Breast epithelium (tissue), 4 donors: ENCODE measurements at regions not wholly inside any gene's neighbourhood (a gene's known extent, or its start where the extent isn't known, plus 50 kb on each side); places are given as distances from the start of the nearest gene placed in this dataset.
"Not testable (repeated sequence)": the region's sequence is repeated elsewhere in the genome, so short reads cannot be mapped to it uniquely, and the experiment has no call there.

Experiments
- DNase-seq, 2 donors: peaks; one replicate each; pipeline ENCODE4 v3.0.0-alpha.2; 2019; ENCODE audit warnings: low spot score in 2 of 2
- H3K27ac ChIP-seq, 2 donors: fragments of 200-600 bp; sonication (generic) in 1 of 2; one replicate each; pipeline ENCODE4 v1.5.1; 2016 to 2019; ENCODE audit warnings: mild to moderate bottlenecking in 1 of 2
- H3K27me3 ChIP-seq, 2 donors: fragments of 200-600 bp; sonication (generic) in 1 of 2; one replicate each; pipeline versions ENCODE4 v1.5.1 to v1.6.0; 2017 to 2019; ENCODE audit warnings: control low read depth in 1 of 2, mild to moderate bottlenecking in 1 of 2
- H3K36me3 ChIP-seq: fragments of 200-600 bp; one replicate; pipeline ENCODE4 v1.5.1; 2019
- H3K4me1 ChIP-seq, 2 donors: fragments of 200-600 bp; sonication (generic); one replicate each; pipeline ENCODE4 v1.5.1; 2016 to 2019; ENCODE audit warnings: control low read depth in 1 of 2
- H3K4me3 ChIP-seq, 3 donors: fragments of 200-600 bp; sonication (generic); 1 replicate in 2 of 3; 2 replicates in 1 of 3; pipeline ENCODE4 v1.5.1; 2016 to 2019; ENCODE audit warnings: mild to moderate bottlenecking in 3 of 3, moderate library complexity in 2 of 3
- H3K9me3 ChIP-seq, 2 donors: fragments of 200-600 bp; sonication (generic) in 1 of 2; one replicate each; pipeline ENCODE4 v1.5.1; 2016 to 2019; ENCODE audit warnings: control low read depth in 1 of 2
- POLR2A ChIP-seq: fragments of 450-650 bp; IDR thresholded peaks from one replicate; pipeline ENCODE4 v1.6.1; 2016; ENCODE audit warnings: antibody characterized with exemption, mild to moderate bottlenecking, moderate library complexity
- POLR2AphosphoS5 ChIP-seq, 3 donors: sonication (generic); formaldehyde crosslinking; IDR thresholded peaks; one replicate each; pipeline ENCODE4 v1.6.1; 2017; ENCODE audit warnings: antibody characterized with exemption in 3 of 3
- intact Hi-C: fragments of 100-400 bp; cut with DNase I; formaldehyde crosslinking; loops from one replicate; pipeline ENCODE4 v1.15.1; 2023; ENCODE audit warnings: low total_unique reads
- TF ChIP-seq, protein P1 (sequence below), 3 donors: fragments of 450-650 bp; IDR thresholded peaks; one replicate each; pipeline ENCODE4 v1.5.1; 2016 to 2017; ENCODE audit warnings: antibody characterized with exemption in 3 of 3, mild to moderate bottlenecking in 3 of 3, moderate library complexity in 3 of 3

DNA sequence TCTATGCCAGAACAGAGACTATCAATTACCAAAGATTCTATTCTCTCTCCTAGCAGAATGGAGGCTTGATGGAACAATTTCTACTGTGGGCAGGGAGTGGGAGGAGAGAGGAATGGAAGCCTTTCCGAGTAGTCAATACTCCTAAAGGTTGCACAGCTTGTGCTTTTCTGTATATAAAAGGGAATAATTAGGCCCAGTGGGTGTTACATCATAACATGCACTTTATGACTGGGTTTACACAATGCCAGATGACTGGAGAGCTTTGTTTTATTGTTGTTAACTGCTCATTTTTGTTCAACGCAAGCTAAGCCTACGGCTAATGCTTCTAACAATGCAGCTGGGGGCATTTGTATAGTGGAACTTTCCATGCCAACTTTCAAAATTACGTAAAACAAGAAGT lies 2237.9 kb upstream of the RAG2 start:
- no peak for DNase-seq
- H3K36me3 ChIP-seq: no peaks in the 10 kb centered on the region
- H3K27ac ChIP-seq: no peak overlapping the region
- no peaks in the 10 kb centered on the region for H3K27me3 ChIP-seq
- no peak for TF ChIP-seq POLR2AphosphoS5 (IDR thresholded peaks at IDR 0.05)
- TF ChIP-seq POLR2A: no peak
- TF ChIP-seq, protein P1, sequence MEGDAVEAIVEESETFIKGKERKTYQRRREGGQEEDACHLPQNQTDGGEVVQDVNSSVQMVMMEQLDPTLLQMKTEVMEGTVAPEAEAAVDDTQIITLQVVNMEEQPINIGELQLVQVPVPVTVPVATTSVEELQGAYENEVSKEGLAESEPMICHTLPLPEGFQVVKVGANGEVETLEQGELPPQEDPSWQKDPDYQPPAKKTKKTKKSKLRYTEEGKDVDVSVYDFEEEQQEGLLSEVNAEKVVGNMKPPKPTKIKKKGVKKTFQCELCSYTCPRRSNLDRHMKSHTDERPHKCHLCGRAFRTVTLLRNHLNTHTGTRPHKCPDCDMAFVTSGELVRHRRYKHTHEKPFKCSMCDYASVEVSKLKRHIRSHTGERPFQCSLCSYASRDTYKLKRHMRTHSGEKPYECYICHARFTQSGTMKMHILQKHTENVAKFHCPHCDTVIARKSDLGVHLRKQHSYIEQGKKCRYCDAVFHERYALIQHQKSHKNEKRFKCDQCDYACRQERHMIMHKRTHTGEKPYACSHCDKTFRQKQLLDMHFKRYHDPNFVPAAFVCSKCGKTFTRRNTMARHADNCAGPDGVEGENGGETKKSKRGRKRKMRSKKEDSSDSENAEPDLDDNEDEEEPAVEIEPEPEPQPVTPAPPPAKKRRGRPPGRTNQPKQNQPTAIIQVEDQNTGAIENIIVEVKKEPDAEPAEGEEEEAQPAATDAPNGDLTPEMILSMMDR (IDR thresholded peaks at IDR 0.05): no peak
- no peaks in the 10 kb centered on the region for H3K9me3 ChIP-seq
- no peaks in the 10 kb centered on the region for H3K4me1 ChIP-seq
- H3K4me3 ChIP-seq: no peak overlapping the region
- intact Hi-C loops: no loop called here

DNA sequence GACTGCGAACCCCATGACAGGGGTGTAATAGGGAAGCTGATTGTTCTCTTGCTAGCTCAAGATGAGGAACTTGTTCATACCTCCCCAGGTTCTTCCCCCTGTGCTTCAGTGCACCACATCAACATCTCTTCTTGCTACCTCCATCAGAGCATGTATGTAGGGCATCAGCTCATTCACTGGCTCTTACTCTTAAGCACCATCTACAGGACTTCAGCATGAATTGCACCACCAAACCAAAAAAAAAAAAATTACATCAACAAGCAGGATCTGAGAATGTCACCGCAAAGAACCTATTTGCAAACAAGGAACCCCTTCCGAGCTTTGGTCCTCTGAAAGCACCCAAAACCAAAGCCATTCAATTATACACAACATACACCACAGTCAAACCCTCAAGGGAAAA lies 2226.5 kb upstream of the RAG2 start:
- peaks cover 0 to 21% of the 10 kb centered on the region in 2 donors for H3K9me3 ChIP-seq
- intact Hi-C loops: loop anchor here (10.0 kb wide), 1 partner anchor 1310 kb away; no protein-coding TSS in a partner anchor
- no peak for DNase-seq
- TF ChIP-seq, protein P1 (IDR thresholded peaks at IDR 0.05): no peak
- no peak for TF ChIP-seq POLR2AphosphoS5 (IDR thresholded peaks at IDR 0.05)
- TF ChIP-seq POLR2A: no peak
- no peak overlapping the region for H3K27ac ChIP-seq
- H3K27me3 ChIP-seq: no peaks in the 10 kb centered on the region
- no peaks in the 10 kb centered on the region for H3K36me3 ChIP-seq
- no peaks in the 10 kb centered on the region for H3K4me1 ChIP-seq
- H3K4me3 ChIP-seq: no peak overlapping the region

DNA sequence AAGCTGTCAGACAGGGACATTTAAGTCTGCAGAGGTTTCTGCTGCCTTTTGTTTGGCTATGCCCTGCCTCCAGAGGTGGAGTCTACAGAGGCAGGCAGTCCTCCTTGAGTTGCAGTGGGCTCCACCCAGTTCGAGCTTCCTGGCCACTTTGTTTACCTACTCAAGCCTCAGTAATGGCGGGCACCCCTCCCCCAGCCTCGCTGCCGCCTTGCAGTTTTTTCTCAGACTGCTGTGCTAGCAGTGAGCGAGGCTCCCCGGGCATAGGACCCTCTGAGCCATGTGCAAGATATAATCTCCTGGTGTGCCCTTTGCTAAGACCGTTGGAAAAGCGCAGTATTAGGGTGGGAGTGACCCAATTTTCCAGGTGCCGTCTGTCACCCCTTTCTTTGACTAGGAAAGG lies 2223.8 kb upstream of the RAG2 start:
- not testable (repeated sequence) for H3K36me3 ChIP-seq, DNase-seq, H3K4me1 ChIP-seq, H3K9me3 ChIP-seq, H3K27me3 ChIP-seq, H3K27ac ChIP-seq, H3K4me3 ChIP-seq
- intact Hi-C loops: loop anchor here (10.0 kb wide), 1 partner anchor 1307 kb away; no protein-coding TSS in a partner anchor

DNA sequence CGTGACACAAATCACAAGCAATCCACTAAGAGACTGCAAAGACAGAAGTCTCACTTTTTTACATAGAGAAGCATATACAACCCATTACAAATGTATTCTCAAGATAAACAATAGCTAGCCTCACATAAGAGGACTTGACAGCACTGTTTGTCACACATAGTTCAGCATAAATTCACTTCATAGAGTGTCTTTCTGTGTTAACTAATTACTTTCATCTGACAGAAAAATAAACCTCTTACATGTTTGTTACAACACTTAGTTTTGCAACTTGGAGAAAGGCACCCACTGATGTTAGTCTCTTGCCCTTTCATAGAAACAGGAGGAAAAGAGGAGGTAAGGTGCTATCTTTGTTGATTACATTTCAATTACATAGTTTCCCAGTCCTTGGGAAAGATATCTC lies 2221.9 kb upstream of the RAG2 start:
- H3K27me3 ChIP-seq: no peaks in the 10 kb centered on the region
- no peak overlapping the region for H3K4me3 ChIP-seq
- DNase-seq: no peak
- intact Hi-C loops: loop anchor here (10.0 kb wide), 1 partner anchor 1305 kb away; no protein-coding TSS in a partner anchor
- no peaks in the 10 kb centered on the region for H3K4me1 ChIP-seq
- no peaks in the 10 kb centered on the region for H3K36me3 ChIP-seq
- H3K27ac ChIP-seq: no peak overlapping the region
- H3K9me3 ChIP-seq: no peaks in the 10 kb centered on the region
- TF ChIP-seq POLR2A: no peak
- TF ChIP-seq, protein P1 (IDR thresholded peaks at IDR 0.05): no peak
- TF ChIP-seq POLR2AphosphoS5 (IDR thresholded peaks at IDR 0.05): no peak

DNA sequence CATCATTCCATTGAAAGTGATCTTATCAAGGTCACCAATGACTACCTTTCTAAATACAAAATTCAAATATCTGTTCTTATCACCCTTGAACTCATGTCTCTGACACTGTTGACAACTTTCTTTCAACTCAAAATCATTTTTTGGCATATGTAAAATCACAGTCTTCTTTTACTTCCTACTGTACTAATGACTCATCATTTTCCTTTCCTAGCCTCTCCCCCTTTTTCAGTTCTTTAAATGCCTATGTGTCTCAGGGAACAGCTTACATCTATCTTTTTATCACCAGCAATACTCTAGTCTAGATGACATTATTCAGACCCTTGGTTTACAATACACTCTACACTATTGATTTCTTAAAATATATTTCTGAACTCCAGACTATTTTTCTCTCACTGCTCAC lies 2220.7 kb upstream of the RAG2 start:
- Histone ChIP-seq H3K27ac (no peak overlapping the region), H3K4me3 (no peak overlapping the region), H3K9me3 (no peaks in the 10 kb centered on the region), H3K36me3 (no peaks in the 10 kb centered on the region), H3K4me1 (no peaks in the 10 kb centered on the region), H3K27me3 (no peaks in the 10 kb centered on the region)
- TF ChIP-seq POLR2AphosphoS5 (IDR thresholded peaks at IDR 0.05) (no peak), POLR2A (no peak)
- TF ChIP-seq, protein P1 (IDR thresholded peaks at IDR 0.05): no peak
- intact Hi-C loops: no loop called here
- no peak for DNase-seq

DNA sequence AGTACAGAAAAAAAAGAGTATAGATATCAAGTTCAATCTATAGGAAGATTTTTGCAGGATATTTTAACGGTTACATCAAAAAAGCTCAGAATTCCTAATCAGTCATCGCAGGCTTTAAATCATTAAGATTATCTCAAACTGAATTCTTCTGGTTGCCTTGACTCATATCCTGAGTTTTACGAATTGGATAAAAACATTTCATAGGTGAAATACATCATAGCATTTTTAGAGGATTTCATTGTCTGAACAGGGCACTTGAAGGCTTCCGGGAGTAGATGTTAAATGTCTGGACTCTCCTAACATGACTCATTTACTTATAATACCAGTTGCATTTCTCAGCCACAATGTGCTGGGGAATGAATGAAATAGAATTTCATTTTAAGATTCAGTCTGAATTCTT lies 2216.6 kb upstream of the RAG2 start:
- H3K36me3 ChIP-seq: no peaks in the 10 kb centered on the region
- H3K27me3 ChIP-seq: no peaks in the 10 kb centered on the region
- DNase-seq: no peak
- H3K27ac ChIP-seq: no peak overlapping the region
- no peaks in the 10 kb centered on the region for H3K9me3 ChIP-seq
- intact Hi-C loops: no loop called here
- no peak for TF ChIP-seq POLR2A
- TF ChIP-seq POLR2AphosphoS5 (IDR thresholded peaks at IDR 0.05): no peak
- H3K4me1 ChIP-seq: no peaks in the 10 kb centered on the region
- H3K4me3 ChIP-seq: no peak overlapping the region
